HEK293 (cell line): ENCODE measurements at regions not wholly inside any gene's neighbourhood (a gene's known extent, or its start where the extent isn't known, plus 50 kb on each side); places are given as distances from the start of the nearest gene placed in this dataset.

Experiments used
- CTCF ChIP-seq: fragments of 450-650 bp; formaldehyde crosslinking; IDR thresholded peaks from 2 replicates; pipeline ENCODE4 v1.5.1; 2016; ENCODE audit warnings: missing biosample characterization, missing genetic modification characterization
- MYNN ChIP-seq: fragments of 450-650 bp; formaldehyde crosslinking; IDR thresholded peaks from 2 replicates; pipeline ENCODE4 v1.5.1; 2016; ENCODE audit warnings: missing biosample characterization, missing genetic modification characterization, borderline replicate concordance
- SCRT2 ChIP-seq: fragments of 450-650 bp; formaldehyde crosslinking; IDR thresholded peaks from 2 replicates; pipeline ENCODE4 v1.5.1; 2016; ENCODE audit warnings: missing biosample characterization, missing genetic modification characterization
- TCF7L2 ChIP-seq: IDR thresholded peaks from 2 replicates; pipeline ENCODE4 v1.6.1; 2011; ENCODE audit warnings: low read depth, mild to moderate bottlenecking, inconsistent platforms, low read length, moderate library complexity, borderline replicate concordance
- ZNF132 ChIP-seq: fragments of 450-650 bp; formaldehyde crosslinking; IDR thresholded peaks from 2 replicates; pipeline ENCODE4 v1.5.1; 2017; ENCODE audit warnings: missing biosample characterization, missing genetic modification characterization, borderline replicate concordance

GRCh38 chr14:59009967-59010366, 178.5 kb upstream of the DAAM1 start:
- TF ChIP-seq MYNN (tag by site-specific recombination) (no peak), CTCF (tag by site-specific recombination) (no peak), SCRT2 (tag by site-specific recombination) (no peak), ZNF132 (tag by site-specific recombination) (no peak), TCF7L2 (no peak)
